Fibroblast of lung (primary cell): ENCODE measurements at regions not wholly inside any gene's neighbourhood (a gene's known extent, or its start where the extent isn't known, plus 50 kb on each side); places are given as distances from the start of the nearest gene placed in this dataset.

Experiments used
- DNase-seq, 2 donors: peaks; one replicate each; pipeline versions ENCODE4 v3.0.0 to v3.0.0-alpha.2; 2010; ENCODE audit warnings: low read depth in 2 of 2
- H2AFZ ChIP-seq: 2 replicates; pipeline ENCODE4 v1.5.1; 2012; ENCODE audit warnings: low read length, control low read depth, inconsistent platforms
- H3K27ac ChIP-seq: 2 replicates; pipeline ENCODE4 v1.5.1; 2011; ENCODE audit warnings: low read length, control low read depth; ENCODE audit not compliant: insufficient read depth
- H3K27me3 ChIP-seq: 2 replicates; pipeline ENCODE4 v1.5.1; 2011; ENCODE audit warnings: mild to moderate bottlenecking, low read length; ENCODE audit not compliant: control insufficient read depth, insufficient read depth
- H3K36me3 ChIP-seq: 2 replicates; pipeline ENCODE4 v1.5.1; 2011; ENCODE audit warnings: low read length; ENCODE audit not compliant: control insufficient read depth, insufficient read depth
- H3K4me1 ChIP-seq: 2 replicates; pipeline ENCODE4 v1.5.1; 2011; ENCODE audit warnings: low read length; ENCODE audit not compliant: control insufficient read depth, insufficient read depth; ENCODE audit errors: extremely low read depth
- H3K4me2 ChIP-seq: 2 replicates; pipeline ENCODE4 v1.5.1; 2011; ENCODE audit warnings: low read length, control low read depth; ENCODE audit not compliant: insufficient read depth; ENCODE audit errors: extremely low read depth
- H3K4me3 ChIP-seq, 4 experiments: fragments of 200-600 bp in 1 of 4; sonication (generic) in 1 of 4; replicated peaks in 1 of 4; 2 replicates each; pipeline ENCODE4 v1.5.1; 2011 to 2016; ENCODE audit warnings: low read length in 4 of 4, low read depth in 3 of 4, mild to moderate bottlenecking in 3 of 4, control low read depth in 2 of 4, inconsistent platforms in 1 of 4, mixed read lengths in 1 of 4; ENCODE audit not compliant: insufficient read depth in 1 of 4; ENCODE audit errors: control extremely low read depth in 1 of 4
- H3K79me2 ChIP-seq: 2 replicates; pipeline ENCODE4 v1.5.1; 2012; ENCODE audit warnings: mild to moderate bottlenecking, low read length, inconsistent platforms; ENCODE audit not compliant: control insufficient read depth, insufficient read depth
- H3K9ac ChIP-seq: 2 replicates; pipeline ENCODE4 v1.5.1; 2011; ENCODE audit warnings: mild to moderate bottlenecking, low read length, control low read depth; ENCODE audit not compliant: insufficient read depth
- H3K9me3 ChIP-seq: 2 replicates; pipeline ENCODE4 v1.5.1; 2012; ENCODE audit warnings: low read depth, low read length; ENCODE audit not compliant: control insufficient read depth, insufficient read depth
- H4K20me1 ChIP-seq: 2 replicates; pipeline ENCODE4 v1.5.1; 2011; ENCODE audit warnings: low read length; ENCODE audit not compliant: control insufficient read depth, insufficient read depth; ENCODE audit errors: extremely low read depth
- CTCF ChIP-seq, 2 donors: IDR thresholded peaks in 1 of 2; conservative IDR thresholded peaks in 1 of 2; 1 replicate in 1 of 2; 2 replicates in 1 of 2; pipeline ENCODE4 v1.5.1; 2011 to 2012; ENCODE audit warnings: low read length in 2 of 2, control low read depth in 1 of 2, inconsistent platforms in 1 of 2, low read depth in 1 of 2, mild to moderate bottlenecking in 1 of 2
- EZH2 ChIP-seq: IDR thresholded peaks from 2 replicates; pipeline ENCODE4 v1.5.1; 2012; ENCODE audit warnings: low read length, control low read depth, mild to moderate bottlenecking; ENCODE audit errors: missing control alignments

DNA sequence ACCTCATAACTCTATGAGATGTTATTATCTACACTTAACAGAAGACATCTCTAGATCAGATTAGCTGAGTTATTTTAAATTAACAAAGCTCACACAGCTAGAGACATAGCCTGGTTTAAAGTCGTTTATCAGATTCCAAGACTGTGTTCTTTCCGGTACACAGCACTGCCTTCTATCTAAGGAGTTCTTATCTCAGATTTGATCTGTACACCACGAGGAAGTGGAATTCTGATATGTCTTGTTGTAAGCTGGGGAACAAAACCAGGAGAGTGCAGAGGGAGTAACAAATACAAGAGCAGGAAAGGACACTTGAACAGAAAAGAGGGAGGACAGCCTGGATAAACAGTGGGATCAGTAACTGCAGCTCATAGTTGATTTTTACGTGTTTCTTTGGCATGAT lies 61.7 kb upstream of the KCNMB2 start:
- Histone ChIP-seq H3K36me3 (no peaks in the 10 kb centered on the region), H3K27me3 (no peaks in the 10 kb centered on the region), H3K9ac (no peak overlapping the region), H4K20me1 (no peaks in the 10 kb centered on the region), H2AFZ (no peak overlapping the region), H3K9me3 (no peaks in the 10 kb centered on the region), H3K4me3 (no peak overlapping the region), H3K27ac (no peak overlapping the region), H3K79me2 (no peaks in the 10 kb centered on the region), H3K4me1 (no peaks in the 10 kb centered on the region), H3K4me2 (no peak overlapping the region)
- TF ChIP-seq EZH2 (no peak), CTCF (conservative IDR thresholded peaks at IDR 0.05 in 1 of 2, IDR thresholded peaks at IDR 0.05 in 1 of 2; ENCODE audit: low read depth in 1 of 2, low read length in 2 of 2) (no peak)
- no peak for DNase-seq

- Histone ChIP-seq H3K4me1 (no peaks in the 10 kb centered on the region), H3K4me3 (no peak overlapping the region), H3K27me3 (no peaks in the 10 kb centered on the region), H4K20me1 (no peaks in the 10 kb centered on the region), H3K79me2 (no peaks in the 10 kb centered on the region), H3K4me2 (no peak overlapping the region), H3K36me3 (no peaks in the 10 kb centered on the region), H3K9ac (no peak overlapping the region), H3K9me3 (no peaks in the 10 kb centered on the region), H3K27ac (no peak overlapping the region), H2AFZ (no peak overlapping the region)
- no peak for TF ChIP-seq CTCF (conservative IDR thresholded peaks at IDR 0.05 in 1 of 2, IDR thresholded peaks at IDR 0.05 in 1 of 2; ENCODE audit: low read depth in 1 of 2, low read length in 2 of 2)
- TF ChIP-seq EZH2: no peak
- DNase-seq: no peak
Measured at GRCh38 chr3:178475062-178475461, 61.2 kb upstream of the KCNMB2 start.

DNA sequence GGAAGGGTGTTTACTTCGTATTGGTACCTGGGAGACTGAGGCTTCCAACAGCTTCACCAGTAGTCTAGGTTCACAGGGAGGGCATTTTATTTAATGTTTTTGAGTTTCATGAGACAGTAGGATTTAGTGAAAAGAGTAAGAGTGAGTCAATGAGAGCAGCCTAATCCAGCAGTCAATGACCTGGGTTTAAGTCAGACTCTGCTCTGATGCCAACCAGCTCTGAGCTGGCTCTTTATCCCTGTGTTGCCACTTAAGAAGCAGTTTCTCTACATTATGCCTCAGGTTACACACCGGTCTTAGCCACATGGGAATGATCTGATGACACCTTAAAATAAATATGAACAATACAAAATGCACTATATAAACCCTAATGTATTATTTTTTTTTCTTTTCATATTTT lies 59.4 kb upstream of the KCNMB2 start:
- no peaks in the 10 kb centered on the region for H3K36me3 ChIP-seq
- no peaks in the 10 kb centered on the region for H3K4me1 ChIP-seq
- no peaks in the 10 kb centered on the region for H3K27me3 ChIP-seq
- TF ChIP-seq CTCF (conservative IDR thresholded peaks at IDR 0.05 in 1 of 2, IDR thresholded peaks at IDR 0.05 in 1 of 2; ENCODE audit: low read depth in 1 of 2, low read length in 2 of 2) (no peak), EZH2 (no peak)
- H3K4me2 ChIP-seq: no peak overlapping the region
- H3K79me2 ChIP-seq: no peaks in the 10 kb centered on the region
- H3K9me3 ChIP-seq: no peaks in the 10 kb centered on the region
- DNase-seq: no peak
- no peak overlapping the region for H2AFZ ChIP-seq
- H3K27ac ChIP-seq: no peak overlapping the region
- no peak overlapping the region for H3K9ac ChIP-seq
- H3K4me3 ChIP-seq: no peak overlapping the region
- no peaks in the 10 kb centered on the region for H4K20me1 ChIP-seq
